ENCODE measurements at regions not wholly inside any gene's neighbourhood (a gene's known extent, or its start where the extent isn't known, plus 50 kb on each side); places are given as distances from the start of the nearest gene placed in this dataset.

- H3K27me3 ChIP-seq (replicated peaks; ENCODE audit: control insufficient read depth, insufficient read depth, low read length): no peaks in the 10 kb centered on the region
- CTCF ChIA-PET: no interaction called here
- no peaks in the 10 kb centered on the region for H3K36me3 Mint-ChIP-seq (ENCODE audit: insufficient read depth, unreplicated experiment)
- H3K9me3 Mint-ChIP-seq (ENCODE audit: unreplicated experiment): no peaks in the 10 kb centered on the region
- no peaks in the 10 kb centered on the region for H3K4me1 Mint-ChIP-seq (ENCODE audit: low read depth, unreplicated experiment)
- TF ChIP-seq, protein P1, sequence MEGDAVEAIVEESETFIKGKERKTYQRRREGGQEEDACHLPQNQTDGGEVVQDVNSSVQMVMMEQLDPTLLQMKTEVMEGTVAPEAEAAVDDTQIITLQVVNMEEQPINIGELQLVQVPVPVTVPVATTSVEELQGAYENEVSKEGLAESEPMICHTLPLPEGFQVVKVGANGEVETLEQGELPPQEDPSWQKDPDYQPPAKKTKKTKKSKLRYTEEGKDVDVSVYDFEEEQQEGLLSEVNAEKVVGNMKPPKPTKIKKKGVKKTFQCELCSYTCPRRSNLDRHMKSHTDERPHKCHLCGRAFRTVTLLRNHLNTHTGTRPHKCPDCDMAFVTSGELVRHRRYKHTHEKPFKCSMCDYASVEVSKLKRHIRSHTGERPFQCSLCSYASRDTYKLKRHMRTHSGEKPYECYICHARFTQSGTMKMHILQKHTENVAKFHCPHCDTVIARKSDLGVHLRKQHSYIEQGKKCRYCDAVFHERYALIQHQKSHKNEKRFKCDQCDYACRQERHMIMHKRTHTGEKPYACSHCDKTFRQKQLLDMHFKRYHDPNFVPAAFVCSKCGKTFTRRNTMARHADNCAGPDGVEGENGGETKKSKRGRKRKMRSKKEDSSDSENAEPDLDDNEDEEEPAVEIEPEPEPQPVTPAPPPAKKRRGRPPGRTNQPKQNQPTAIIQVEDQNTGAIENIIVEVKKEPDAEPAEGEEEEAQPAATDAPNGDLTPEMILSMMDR (IDR thresholded peaks at IDR 0.05; ENCODE audit: insufficient read depth in 1 of 2, low read depth in 1 of 2, low read length in 1 of 2, severe bottlenecking in 1 of 2, unreplicated experiment in 1 of 2): no peak
- POLR2A ChIA-PET: interaction anchor here (0.6 kb wide), 1 partner anchor 22 kb away, joined by 4 read pairs; no protein-coding TSS in a partner anchor
- DNase-seq: peak; percentile 18 to 36
- H3K9me3 ChIP-seq: no peaks in the 10 kb centered on the region
- intact Hi-C loops (cut with micrococcal nuclease; ENCODE audit: unreplicated experiment): no loop called here
- H3K27ac Mint-ChIP-seq (ENCODE audit: unreplicated experiment): no peak overlapping the region
- no peaks in the 10 kb centered on the region for H3K36me3 ChIP-seq (ENCODE audit: control insufficient read depth, insufficient read depth, low read length)
- H3K4me3 Mint-ChIP-seq (ENCODE audit: unreplicated experiment): no peak overlapping the region
- no peaks in the 10 kb centered on the region for H3K4me1 ChIP-seq
- H3K27me3 Mint-ChIP-seq (ENCODE audit: insufficient read depth, unreplicated experiment): no peaks in the 10 kb centered on the region
- H3K4me3 ChIP-seq (ENCODE audit: low read depth, low read length): no peak overlapping the region
- no TSS peak for BruUV-seq (replicated peaks)
Observed at GRCh38 chr1:222928212-222928611, 113.4 kb downstream of the DISP1 start.

DNA sequence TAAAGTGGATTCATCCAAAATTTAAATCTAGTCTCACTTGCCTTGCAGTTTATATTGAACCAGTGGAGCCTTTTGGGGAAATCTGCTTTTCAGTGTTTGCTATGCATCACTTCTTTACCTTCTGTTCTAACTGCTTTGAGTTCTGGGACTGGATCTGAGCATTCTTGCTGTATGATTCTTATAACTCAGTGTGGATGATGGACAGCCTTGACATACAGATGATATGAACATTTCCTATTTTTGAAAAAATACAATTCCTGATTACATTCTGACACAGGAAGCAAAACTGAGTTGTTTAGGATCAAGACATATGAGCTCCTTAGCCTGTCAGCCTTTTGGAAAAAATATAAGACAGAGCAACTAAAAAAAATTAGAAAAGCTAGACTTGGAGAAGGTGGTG is 115.2 kb downstream of the DISP1 start:
- Histone ChIP-seq H3K9me3 (no peaks in the 10 kb centered on the region), H3K27me3 (replicated peaks; ENCODE audit: control insufficient read depth, insufficient read depth, low read length) (no peaks in the 10 kb centered on the region), H3K36me3 (ENCODE audit: control insufficient read depth, insufficient read depth, low read length) (no peaks in the 10 kb centered on the region), H3K4me1 (no peaks in the 10 kb centered on the region), H3K4me3 (ENCODE audit: low read depth, low read length) (no peak overlapping the region)
- Mint-ChIP-seq H3K27ac (ENCODE audit: unreplicated experiment) (no peak overlapping the region), H3K9me3 (ENCODE audit: unreplicated experiment) (no peaks in the 10 kb centered on the region), H3K27me3 (ENCODE audit: insufficient read depth, unreplicated experiment) (no peaks in the 10 kb centered on the region), H3K4me3 (ENCODE audit: unreplicated experiment) (no peak overlapping the region), H3K36me3 (ENCODE audit: insufficient read depth, unreplicated experiment) (no peaks in the 10 kb centered on the region), H3K4me1 (ENCODE audit: low read depth, unreplicated experiment) (no peaks in the 10 kb centered on the region)
- CTCF ChIA-PET: no interaction called here
- no TSS peak for BruUV-seq (replicated peaks)
- TF ChIP-seq, protein P1 (IDR thresholded peaks at IDR 0.05; ENCODE audit: insufficient read depth in 1 of 2, low read depth in 1 of 2, low read length in 1 of 2, severe bottlenecking in 1 of 2, unreplicated experiment in 1 of 2): no peak
- intact Hi-C loops (cut with micrococcal nuclease; ENCODE audit: unreplicated experiment): no loop called here
- no peak for DNase-seq
- POLR2A ChIA-PET: no interaction called here

GRCh38 chr1:222931023-222931422 is 116.2 kb downstream of the DISP1 start:
- Mint-ChIP-seq H3K9me3 (ENCODE audit: unreplicated experiment) (no peaks in the 10 kb centered on the region), H3K4me1 (ENCODE audit: low read depth, unreplicated experiment) (no peaks in the 10 kb centered on the region), H3K36me3 (ENCODE audit: insufficient read depth, unreplicated experiment) (no peaks in the 10 kb centered on the region), H3K27ac (ENCODE audit: unreplicated experiment) (no peak overlapping the region), H3K27me3 (ENCODE audit: insufficient read depth, unreplicated experiment) (no peaks in the 10 kb centered on the region), H3K4me3 (ENCODE audit: unreplicated experiment) (no peak overlapping the region)
- no peaks in the 10 kb centered on the region for H3K27me3 ChIP-seq (replicated peaks; ENCODE audit: control insufficient read depth, insufficient read depth, low read length)
- DNase-seq: no peak
- no peaks in the 10 kb centered on the region for H3K36me3 ChIP-seq (ENCODE audit: control insufficient read depth, insufficient read depth, low read length)
- no peaks in the 10 kb centered on the region for H3K4me1 ChIP-seq
- intact Hi-C loops (cut with micrococcal nuclease; ENCODE audit: unreplicated experiment): no loop called here
- H3K9me3 ChIP-seq: no peaks in the 10 kb centered on the region
- TF ChIP-seq, protein P1 (IDR thresholded peaks at IDR 0.05; ENCODE audit: insufficient read depth in 1 of 2, low read depth in 1 of 2, low read length in 1 of 2, severe bottlenecking in 1 of 2, unreplicated experiment in 1 of 2): no peak
- H3K4me3 ChIP-seq (ENCODE audit: low read depth, low read length): no peak overlapping the region
- no TSS peak for BruUV-seq (replicated peaks)
- ChIA-PET CTCF (no interaction called here), POLR2A (no interaction called here)

Measured in Caco-2 (cell line).